ENCODE measurements at regions not wholly inside any gene's neighbourhood (a gene's known extent, or its start where the extent isn't known, plus 50 kb on each side); places are given as distances from the start of the nearest gene placed in this dataset.

DNA sequence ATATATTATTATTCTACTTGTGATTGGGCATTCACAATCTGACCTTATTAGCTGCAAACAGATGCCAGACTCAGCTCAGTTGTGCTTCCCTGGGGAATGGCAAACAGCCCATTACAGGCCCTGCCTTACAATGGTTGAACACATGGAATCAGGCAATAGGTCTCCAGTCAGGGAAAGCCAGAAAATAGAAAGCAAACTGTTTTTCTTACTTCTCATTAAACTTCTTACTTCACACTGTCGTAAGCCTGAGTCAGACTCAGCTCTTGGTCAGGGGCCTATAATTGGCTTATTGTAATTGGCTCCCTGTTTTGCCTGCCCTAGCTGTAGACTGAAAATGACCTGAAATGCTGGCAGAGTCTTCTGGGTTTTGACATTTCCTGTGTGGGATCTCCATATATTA lies 77.0 kb upstream of the CA10 start:
- DNase-seq (ENCODE audit: low read depth) = no peak

DNA sequence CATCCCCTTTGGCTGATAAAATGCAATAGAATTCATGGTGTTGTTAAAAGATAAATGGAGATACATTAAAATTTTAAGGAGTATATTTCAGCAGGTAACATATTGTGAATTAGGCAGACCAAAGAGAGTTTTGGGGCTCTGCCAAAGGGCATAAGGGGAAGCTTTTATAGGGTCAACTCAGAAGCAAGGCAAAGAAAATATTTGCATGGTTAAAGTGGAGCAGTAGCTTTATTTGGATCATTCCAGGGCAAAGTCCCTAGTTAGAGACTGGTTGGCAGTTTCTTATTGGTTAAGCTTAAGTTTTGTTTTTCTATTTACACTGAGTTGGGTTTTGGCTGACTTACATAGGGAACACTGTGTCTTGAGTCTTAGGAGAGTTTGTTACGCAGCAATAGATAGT lies 75.1 kb upstream of the CA10 start:
- DNase-seq (ENCODE audit: low read depth) = no peak

DNA sequence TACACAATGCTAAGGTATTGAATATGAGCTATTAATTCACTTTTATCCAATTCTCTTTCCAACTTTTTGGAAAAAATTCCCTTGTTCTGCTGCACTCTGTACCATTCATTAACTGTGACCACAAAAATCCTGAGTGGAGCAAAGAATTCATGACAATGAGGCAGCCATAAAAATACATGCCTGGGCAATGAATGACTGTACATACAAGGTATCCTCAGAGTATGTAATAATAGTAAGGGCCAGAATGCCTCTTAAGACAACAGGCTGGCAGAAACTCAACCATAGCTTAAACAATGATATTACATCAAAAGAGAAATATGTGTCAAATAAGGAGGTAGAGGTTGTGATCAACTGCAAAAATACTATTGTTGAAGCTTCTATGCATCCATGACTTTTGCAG lies 74.7 kb upstream of the CA10 start:
- DNase-seq (ENCODE audit: low read depth) = no peak

DNA sequence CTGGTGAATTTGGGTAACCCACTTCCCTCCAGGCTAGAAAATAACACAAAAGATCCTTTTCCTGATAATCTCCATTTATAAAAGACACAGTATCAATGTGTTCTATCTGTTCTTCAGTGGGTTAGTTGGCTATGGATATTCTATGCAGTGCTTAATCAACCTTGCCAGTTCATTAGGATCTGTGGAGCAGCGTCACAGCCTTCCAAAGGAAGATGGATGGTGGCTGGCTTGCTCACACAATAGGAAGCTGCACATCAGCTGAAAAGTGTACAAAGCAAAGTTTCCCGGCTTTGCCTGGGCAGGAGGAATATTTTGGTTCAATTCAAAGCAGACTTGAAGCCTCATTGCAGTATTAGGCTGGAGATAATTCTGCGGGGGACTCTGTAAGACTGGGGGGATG lies 70.3 kb upstream of the CA10 start:
- DNase-seq (ENCODE audit: low read depth) = no peak

DNA sequence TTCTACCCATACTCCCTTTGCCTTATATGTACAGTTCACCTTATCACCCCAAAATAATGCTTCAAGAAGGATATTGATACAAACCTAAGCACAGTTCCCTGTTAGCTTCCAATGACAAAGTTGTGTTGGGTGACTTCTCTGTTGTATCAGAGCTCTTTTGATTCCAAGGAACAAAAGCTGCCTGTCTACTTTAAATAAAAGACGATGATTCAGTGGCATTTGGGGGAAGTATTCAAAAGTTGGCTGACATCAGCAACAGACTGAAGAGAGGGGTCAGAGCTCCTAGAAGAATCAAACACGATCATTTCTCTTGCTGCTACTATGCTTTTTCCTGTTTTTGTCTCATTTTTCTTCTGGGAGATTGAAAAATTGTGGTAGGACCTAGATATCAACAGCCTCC lies 69.4 kb upstream of the CA10 start:
- DNase-seq (ENCODE audit: low read depth) = no peak

DNA sequence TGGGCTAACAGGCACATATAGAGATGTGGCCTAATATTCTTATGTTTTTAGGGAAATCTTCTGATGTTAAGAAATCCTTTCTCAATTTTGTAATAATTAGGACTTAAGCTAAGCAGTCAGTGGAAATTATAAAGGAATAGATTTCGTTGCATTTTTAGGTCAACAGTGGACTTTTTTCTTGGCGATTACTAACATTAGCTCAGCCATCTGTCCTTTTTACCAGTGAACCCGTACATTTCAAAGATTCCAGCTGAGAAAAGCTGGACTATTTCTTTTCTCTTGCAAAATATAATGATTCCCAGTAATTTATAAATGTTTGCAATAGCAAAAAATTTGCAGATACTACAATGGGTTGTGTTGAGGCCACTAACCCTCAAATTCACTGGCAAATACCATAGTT lies 54.9 kb upstream of the CA10 start:
- no peak for DNase-seq (ENCODE audit: low read depth)

DNA sequence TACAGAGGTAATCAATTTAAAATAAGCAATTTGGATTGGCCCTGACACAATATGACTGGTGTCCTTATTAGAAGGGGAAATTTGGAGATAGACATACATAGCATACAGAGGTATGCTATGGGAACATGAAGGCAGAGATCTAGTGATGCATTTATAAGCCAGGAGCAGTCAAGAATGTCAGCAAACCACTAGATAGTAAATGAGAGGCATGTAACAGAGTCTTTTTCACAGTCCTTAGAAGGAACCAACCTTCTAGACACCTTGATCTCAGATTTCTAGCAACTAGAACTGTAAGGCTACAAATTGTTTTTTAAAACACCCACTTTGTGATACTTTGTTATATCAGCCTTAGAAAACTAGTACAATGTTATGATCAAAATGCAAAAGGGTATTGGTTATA lies 54.3 kb upstream of the CA10 start:
- DNase-seq (ENCODE audit: low read depth) = no peak

DNA sequence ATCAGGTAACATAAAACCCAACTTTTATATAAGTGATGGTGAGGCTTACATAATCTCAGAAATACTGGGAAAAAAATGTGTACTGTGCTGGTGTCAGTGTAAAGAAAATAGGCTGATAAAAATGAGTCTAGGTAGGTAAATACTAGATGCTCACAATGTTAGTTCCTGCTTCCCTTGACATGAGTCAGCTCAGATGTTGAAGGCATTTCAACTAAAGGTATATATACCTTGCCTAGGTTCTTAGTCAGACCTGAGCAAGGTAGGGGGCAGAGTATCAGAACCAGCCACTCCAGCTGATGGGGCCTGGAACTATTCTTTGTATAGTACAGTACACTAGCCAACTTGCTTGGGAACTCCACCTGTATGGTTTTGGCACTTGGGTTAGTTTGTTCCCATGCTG lies 51.0 kb upstream of the CA10 start:
- DNase-seq (ENCODE audit: low read depth) = no peak

All from M059J (cell line).